Stimulated activated naive B cell treated with anti-CD40 and anti-IgM and Interleukin-4, amounts not matched to agents 10 μg/mL and 1 μg/mL and 100 μg/mL, for 72 hours (primary cell): ENCODE measurements at regions not wholly inside any gene's neighbourhood (a gene's known extent, or its start where the extent isn't known, plus 50 kb on each side); places are given as distances from the start of the nearest gene placed in this dataset.

Experiments used
- ATAC-seq, 2 donors: fragments of 150-1000 bp; cut with Tn5 transposase; replicated peaks; 2 replicates each; pipeline ENCODE4 v1.10.0; 2021; ENCODE audit warnings: moderate library complexity in 1 of 2
- DNase-seq: peaks from one replicate; pipeline ENCODE4 v3.0.0; 2021
- H3K27ac Mint-ChIP-seq: one replicate; pipeline ENCODE4 v1.8.0; 2022; ENCODE audit warnings: mild to moderate bottlenecking, mixed read lengths
- H3K27me3 Mint-ChIP-seq, 2 donors: one replicate each; pipeline ENCODE4 v1.8.0; 2022; ENCODE audit warnings: mixed read lengths in 2 of 2
- H3K36me3 Mint-ChIP-seq, 2 donors: one replicate each; pipeline ENCODE4 v1.8.0; 2022; ENCODE audit warnings: mixed read lengths in 2 of 2, mild to moderate bottlenecking in 1 of 2
- H3K4me1 Mint-ChIP-seq, 2 donors: one replicate each; pipeline ENCODE4 v1.8.0; 2022; ENCODE audit warnings: mixed read lengths in 2 of 2, mild to moderate bottlenecking in 1 of 2
- H3K4me3 Mint-ChIP-seq, 2 donors: one replicate each; pipeline ENCODE4 v1.8.0; 2022; ENCODE audit warnings: mild to moderate bottlenecking in 2 of 2, mixed read lengths in 2 of 2, moderate library complexity in 1 of 2
- H3K9me3 Mint-ChIP-seq, 2 donors: one replicate each; pipeline ENCODE4 v1.8.0; 2022; ENCODE audit warnings: mixed read lengths in 2 of 2, mild to moderate bottlenecking in 1 of 2

DNA sequence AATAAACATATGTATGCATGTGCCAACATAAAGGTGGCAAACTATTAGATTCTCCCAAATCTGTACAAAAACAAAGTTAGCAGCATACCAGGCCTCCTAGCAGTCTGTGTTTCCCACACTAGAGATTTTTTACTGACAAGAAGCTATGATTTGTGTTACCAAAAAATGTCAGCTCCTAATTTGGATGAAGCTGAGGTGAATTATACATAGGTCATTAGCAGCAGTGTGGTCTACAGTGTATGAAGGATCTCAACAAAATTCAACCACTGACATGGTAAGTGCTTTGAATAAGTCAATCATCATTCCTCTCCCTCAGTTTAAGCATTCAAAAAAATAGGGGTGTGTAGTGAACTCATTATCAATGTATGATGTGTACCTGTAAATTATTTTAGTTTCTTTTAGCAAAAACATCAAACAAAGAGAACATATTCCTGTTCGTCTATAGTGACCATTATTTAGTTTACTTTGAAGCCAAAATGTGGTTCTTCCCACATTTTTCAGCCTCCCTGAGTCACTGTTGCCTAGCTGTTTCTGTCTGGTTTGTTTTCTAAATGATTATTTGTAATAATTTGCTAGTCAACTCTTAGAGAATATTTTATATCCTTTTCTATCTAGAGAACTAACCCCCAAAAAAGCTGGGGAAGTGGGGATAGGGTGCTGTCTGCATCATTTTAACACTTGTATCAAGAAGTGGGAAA lies 52.1 kb upstream of the RGMB start:
- Mint-ChIP-seq H3K27ac (no peak overlapping the region), H3K36me3 (no peaks in the 10 kb centered on the region), H3K27me3 (peaks cover 0 to 3% of the 10 kb centered on the region in 2 donors), H3K9me3 (peaks cover 0 to 6% of the 10 kb centered on the region in 2 donors), H3K4me1 (no peaks in the 10 kb centered on the region), H3K4me3 (no peak overlapping the region)
- no peak for ATAC-seq
- no peak for DNase-seq

DNA sequence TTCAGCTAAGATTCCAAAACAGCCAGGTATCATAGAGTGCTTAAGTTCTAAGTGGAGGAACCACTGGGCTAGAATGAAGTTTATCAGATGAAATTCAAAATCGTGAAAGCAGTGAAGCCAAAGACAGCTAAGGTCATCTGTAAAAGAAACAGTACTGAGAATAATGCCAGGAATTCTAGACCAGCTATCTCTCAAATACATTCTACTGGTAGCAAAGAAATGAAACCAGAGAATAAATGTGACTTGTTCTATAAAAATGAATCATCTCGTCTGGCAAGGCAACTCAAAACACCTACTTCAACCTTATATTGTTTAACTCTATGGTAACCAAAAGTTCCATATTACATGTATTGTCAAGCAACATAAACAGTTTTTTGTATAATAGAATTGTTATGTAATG lies 51.3 kb upstream of the RGMB start:
- no peak overlapping the region for H3K27ac Mint-ChIP-seq
- peaks cover 2 to 3% of the 10 kb centered on the region in 2 donors for H3K27me3 Mint-ChIP-seq
- no peak overlapping the region for H3K4me3 Mint-ChIP-seq
- no peaks in the 10 kb centered on the region for H3K4me1 Mint-ChIP-seq
- peaks cover 0 to 6% of the 10 kb centered on the region in 2 donors for H3K9me3 Mint-ChIP-seq
- no peaks in the 10 kb centered on the region for H3K36me3 Mint-ChIP-seq
- no peak for DNase-seq
- ATAC-seq, result no peak

- no peak overlapping the region for H3K4me3 Mint-ChIP-seq
- no peak for ATAC-seq
- peaks cover 3 to 8% of the 10 kb centered on the region in 2 donors for H3K27me3 Mint-ChIP-seq
- no peaks in the 10 kb centered on the region for H3K4me1 Mint-ChIP-seq
- no peak for DNase-seq
- H3K36me3 Mint-ChIP-seq, result no peaks in the 10 kb centered on the region
- peaks cover 0 to 6% of the 10 kb centered on the region in 2 donors for H3K9me3 Mint-ChIP-seq
- no peak overlapping the region for H3K27ac Mint-ChIP-seq
Measured at GRCh38 chr5:98723061-98723460, 50.4 kb upstream of the RGMB start.
